Right atrium auricular region (tissue), 2 donors: ENCODE measurements at regions not wholly inside any gene's neighbourhood (a gene's known extent, or its start where the extent isn't known, plus 50 kb on each side); places are given as distances from the start of the nearest gene placed in this dataset.

Experiments used
- DNase-seq: peaks from one replicate; pipeline ENCODE4 v3.0.0-alpha.2; 2019; ENCODE audit warnings: low spot score
- H3K27ac ChIP-seq, 2 donors: fragments of 200-600 bp; sonication (generic); 1 replicate in 1 of 2; 2 replicates in 1 of 2; pipeline ENCODE4 v1.5.1; 2016 to 2019
- H3K27me3 ChIP-seq, 2 donors: fragments of 200-600 bp; sonication (generic); one replicate each; pipeline versions ENCODE4 v1.5.1 to v1.6.0; 2017 to 2019
- H3K36me3 ChIP-seq: fragments of 200-600 bp; sonication (generic); one replicate; pipeline ENCODE4 v1.5.1; 2016
- H3K4me1 ChIP-seq, 2 donors: fragments of 200-600 bp; sonication (generic); one replicate each; pipeline versions ENCODE4 v1.5.1 to v1.6.0; 2017 to 2019
- H3K4me3 ChIP-seq, 2 donors: fragments of 200-600 bp; sonication (generic); 1 replicate in 1 of 2; 2 replicates in 1 of 2; pipeline ENCODE4 v1.5.1; 2017 to 2019; ENCODE audit warnings: mild to moderate bottlenecking in 1 of 2, moderate library complexity in 1 of 2
- H3K9me3 ChIP-seq, 2 donors: fragments of 200-600 bp; sonication (generic); one replicate each; pipeline ENCODE4 v1.5.1; 2019
- TF ChIP-seq, protein P1 (sequence below), 2 donors: fragments of 200-600 bp; sonication (generic); IDR thresholded peaks; one replicate each; pipeline ENCODE4 v1.5.1; 2019; ENCODE audit warnings: antibody characterized with exemption in 2 of 2

GRCh38 chr15:96086164-96086563 lies 244.3 kb upstream of the NR2F2 start:
- no peak for DNase-seq
- H3K4me1 ChIP-seq: no peaks in the 10 kb centered on the region
- H3K27ac ChIP-seq: no peak overlapping the region
- no peaks in the 10 kb centered on the region for H3K9me3 ChIP-seq
- H3K4me3 ChIP-seq: no peak overlapping the region
- TF ChIP-seq, protein P1, sequence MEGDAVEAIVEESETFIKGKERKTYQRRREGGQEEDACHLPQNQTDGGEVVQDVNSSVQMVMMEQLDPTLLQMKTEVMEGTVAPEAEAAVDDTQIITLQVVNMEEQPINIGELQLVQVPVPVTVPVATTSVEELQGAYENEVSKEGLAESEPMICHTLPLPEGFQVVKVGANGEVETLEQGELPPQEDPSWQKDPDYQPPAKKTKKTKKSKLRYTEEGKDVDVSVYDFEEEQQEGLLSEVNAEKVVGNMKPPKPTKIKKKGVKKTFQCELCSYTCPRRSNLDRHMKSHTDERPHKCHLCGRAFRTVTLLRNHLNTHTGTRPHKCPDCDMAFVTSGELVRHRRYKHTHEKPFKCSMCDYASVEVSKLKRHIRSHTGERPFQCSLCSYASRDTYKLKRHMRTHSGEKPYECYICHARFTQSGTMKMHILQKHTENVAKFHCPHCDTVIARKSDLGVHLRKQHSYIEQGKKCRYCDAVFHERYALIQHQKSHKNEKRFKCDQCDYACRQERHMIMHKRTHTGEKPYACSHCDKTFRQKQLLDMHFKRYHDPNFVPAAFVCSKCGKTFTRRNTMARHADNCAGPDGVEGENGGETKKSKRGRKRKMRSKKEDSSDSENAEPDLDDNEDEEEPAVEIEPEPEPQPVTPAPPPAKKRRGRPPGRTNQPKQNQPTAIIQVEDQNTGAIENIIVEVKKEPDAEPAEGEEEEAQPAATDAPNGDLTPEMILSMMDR (IDR thresholded peaks at IDR 0.05): no peak
- H3K36me3 ChIP-seq: no peaks in the 10 kb centered on the region
- no peaks in the 10 kb centered on the region for H3K27me3 ChIP-seq

GRCh38 chr15:96087180-96087884 lies 243.2 kb upstream of the NR2F2 start:
- no peaks in the 10 kb centered on the region for H3K9me3 ChIP-seq
- H3K36me3 ChIP-seq: no peaks in the 10 kb centered on the region
- H3K27me3 ChIP-seq: no peaks in the 10 kb centered on the region
- H3K4me1 ChIP-seq: no peaks in the 10 kb centered on the region
- H3K4me3 ChIP-seq: no peak overlapping the region
- H3K27ac ChIP-seq: no peak overlapping the region
- TF ChIP-seq, protein P1 (IDR thresholded peaks at IDR 0.05): no peak
- DNase-seq: no peak

DNA sequence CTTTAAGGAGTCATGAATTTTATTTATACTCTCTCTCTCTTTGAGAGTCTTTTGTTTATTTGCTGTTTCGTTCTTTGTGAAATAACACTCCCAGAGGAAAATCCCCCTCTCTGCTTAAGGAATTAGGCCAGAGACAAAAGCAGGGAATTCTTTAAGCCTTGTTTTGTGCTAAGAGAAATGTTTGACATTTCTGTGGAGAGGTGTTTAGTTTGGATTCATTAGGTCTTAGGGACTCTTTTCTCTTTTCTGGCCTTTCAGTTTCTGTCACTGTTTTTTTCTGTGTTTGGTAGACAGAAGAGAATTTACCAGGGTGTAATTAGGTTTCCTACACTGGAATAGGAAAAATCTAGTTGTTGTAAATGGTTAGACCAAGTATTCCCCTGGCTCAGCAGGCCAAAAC lies 241.8 kb upstream of the NR2F2 start:
- DNase-seq: no peak
- Histone ChIP-seq H3K36me3 (no peaks in the 10 kb centered on the region), H3K27ac (no peak overlapping the region), H3K9me3 (no peaks in the 10 kb centered on the region), H3K4me3 (no peak overlapping the region), H3K27me3 (no peaks in the 10 kb centered on the region), H3K4me1 (no peaks in the 10 kb centered on the region)
- TF ChIP-seq, protein P1 (IDR thresholded peaks at IDR 0.05): no peak

DNA sequence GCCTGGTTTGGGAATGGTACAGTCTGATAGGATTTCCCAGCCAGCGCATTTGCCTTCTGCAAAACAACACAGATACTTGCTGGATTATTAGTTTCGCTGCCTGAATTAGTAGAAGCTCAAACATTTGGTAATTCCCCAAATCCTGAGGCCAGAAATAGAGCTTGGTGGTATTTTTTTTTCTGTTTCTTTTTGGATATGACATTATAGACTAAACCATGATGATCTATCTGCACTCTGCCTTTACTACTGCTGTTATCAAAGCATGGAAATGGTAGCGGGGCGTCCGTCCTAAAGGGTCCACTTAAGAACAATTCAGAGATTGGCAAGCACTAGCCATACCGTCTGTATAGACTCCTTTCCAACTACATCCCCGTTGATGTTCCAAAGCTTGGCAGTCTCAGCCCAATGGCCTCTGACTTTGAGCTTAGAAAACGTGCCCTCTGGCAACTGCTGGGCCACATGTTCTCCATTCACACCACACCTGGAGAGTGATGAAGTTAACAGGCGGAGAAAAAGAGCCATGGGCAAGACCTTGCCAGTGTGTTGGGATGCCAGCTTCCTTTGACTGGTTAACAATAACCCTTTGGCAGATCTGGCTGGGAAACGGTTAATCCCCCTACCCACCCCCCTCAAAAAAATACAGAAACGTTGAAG lies 241.0 kb upstream of the NR2F2 start:
- Histone ChIP-seq H3K4me1 (no peaks in the 10 kb centered on the region), H3K27ac (no peak overlapping the region), H3K4me3 (no peak overlapping the region), H3K9me3 (no peaks in the 10 kb centered on the region), H3K36me3 (no peaks in the 10 kb centered on the region), H3K27me3 (no peaks in the 10 kb centered on the region)
- no peak for DNase-seq
- TF ChIP-seq, protein P1 (IDR thresholded peaks at IDR 0.05): no peak

GRCh38 chr15:96092186-96092585 lies 238.3 kb upstream of the NR2F2 start:
- H3K4me3 ChIP-seq: no peak overlapping the region
- TF ChIP-seq, protein P1 (IDR thresholded peaks at IDR 0.05): no peak
- H3K27ac ChIP-seq: no peak overlapping the region
- no peaks in the 10 kb centered on the region for H3K36me3 ChIP-seq
- H3K27me3 ChIP-seq: no peaks in the 10 kb centered on the region
- DNase-seq: no peak
- no peaks in the 10 kb centered on the region for H3K9me3 ChIP-seq
- no peaks in the 10 kb centered on the region for H3K4me1 ChIP-seq
